ENCODE measurements at regions not wholly inside any gene's neighbourhood (a gene's known extent, or its start where the extent isn't known, plus 50 kb on each side); places are given as distances from the start of the nearest gene placed in this dataset.
"Not testable (repeated sequence)": the region's sequence is repeated elsewhere in the genome, so short reads cannot be mapped to it uniquely, and the experiment has no call there.

GRCh38 chr5:100252037-100252436, 283.1 kb upstream of the FAM174A start:
- H3K4me3 ChIP-seq: no peak overlapping the region
- H3K27ac ChIP-seq: no peak overlapping the region

DNA sequence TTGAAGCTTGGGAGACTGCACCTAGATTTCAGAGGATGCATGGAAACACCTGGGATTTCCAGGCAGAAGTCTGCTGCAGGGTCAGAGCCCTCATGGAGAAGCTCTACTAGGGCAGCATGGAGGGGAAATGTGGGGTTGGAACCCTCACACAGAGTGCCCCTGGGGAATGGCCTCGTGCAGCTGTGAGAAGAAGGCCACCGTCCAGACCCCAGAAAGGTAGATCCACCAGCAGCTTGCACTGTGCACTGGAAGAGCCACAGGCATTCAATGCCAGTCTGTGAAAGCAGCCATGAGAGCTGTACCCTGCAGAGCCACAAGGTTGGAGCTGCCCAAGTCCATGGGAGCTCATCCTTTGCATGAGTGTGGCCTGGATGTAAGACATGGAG, 285.3 kb upstream of the FAM174A start:
- H3K4me3 ChIP-seq: no peak overlapping the region
- H3K27ac ChIP-seq: no peak overlapping the region

GRCh38 chr5:100249211-100249883, 285.8 kb upstream of the FAM174A start:
- Histone ChIP-seq H3K27ac (no peak overlapping the region), H3K4me3 (no peak overlapping the region)

DNA sequence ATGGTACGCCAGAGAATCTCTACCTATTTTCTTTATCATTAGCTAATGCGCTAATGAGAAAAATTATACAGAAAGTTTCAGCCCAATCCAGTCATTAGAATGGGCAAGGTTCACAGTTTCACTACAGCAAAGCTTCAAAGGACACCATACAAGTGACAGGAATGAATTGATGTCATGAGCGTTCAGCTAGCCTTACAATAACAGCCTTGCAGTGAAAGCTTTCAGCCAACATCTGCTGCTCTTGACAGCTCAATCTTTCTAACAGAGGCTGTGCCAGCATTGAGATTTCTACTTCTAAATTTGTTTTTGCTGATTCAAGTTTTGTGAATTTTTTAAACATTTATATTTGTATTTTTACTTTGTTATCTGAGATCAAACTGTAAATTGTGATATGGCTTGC, 302.4 kb upstream of the FAM174A start:
- Histone ChIP-seq H3K27ac (no peak overlapping the region), H3K4me3 (no peak overlapping the region)

- no peak overlapping the region for H3K4me3 ChIP-seq
- H3K27ac ChIP-seq: no peak overlapping the region
Observed at GRCh38 chr5:100188778-100189177, 346.4 kb upstream of the FAM174A start.

GRCh38 chr5:100188339-100188738, 346.8 kb upstream of the FAM174A start:
- no peak overlapping the region for H3K4me3 ChIP-seq
- H3K27ac ChIP-seq: no peak overlapping the region

DNA sequence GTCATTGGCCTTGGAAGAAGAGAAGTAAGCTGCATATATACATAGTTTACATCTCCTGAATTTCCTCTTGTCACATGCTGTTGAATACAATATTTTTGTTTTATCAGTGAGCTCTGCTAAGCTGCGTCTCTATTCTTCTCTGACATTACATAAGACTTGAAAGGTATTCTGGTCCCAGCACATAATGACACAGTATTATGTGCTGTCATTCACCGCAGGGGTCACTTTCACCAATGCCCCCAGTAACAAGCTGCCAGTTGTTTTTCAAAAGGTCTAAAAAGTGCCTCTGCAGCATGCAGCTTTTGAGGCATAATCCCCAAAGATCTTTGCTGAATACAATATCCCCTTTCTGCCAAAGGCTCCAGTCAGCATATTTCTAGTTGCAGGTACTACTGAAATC, 349.0 kb upstream of the FAM174A start:
- H3K4me3 ChIP-seq: no peak overlapping the region
- H3K27ac ChIP-seq: no peak overlapping the region

DNA sequence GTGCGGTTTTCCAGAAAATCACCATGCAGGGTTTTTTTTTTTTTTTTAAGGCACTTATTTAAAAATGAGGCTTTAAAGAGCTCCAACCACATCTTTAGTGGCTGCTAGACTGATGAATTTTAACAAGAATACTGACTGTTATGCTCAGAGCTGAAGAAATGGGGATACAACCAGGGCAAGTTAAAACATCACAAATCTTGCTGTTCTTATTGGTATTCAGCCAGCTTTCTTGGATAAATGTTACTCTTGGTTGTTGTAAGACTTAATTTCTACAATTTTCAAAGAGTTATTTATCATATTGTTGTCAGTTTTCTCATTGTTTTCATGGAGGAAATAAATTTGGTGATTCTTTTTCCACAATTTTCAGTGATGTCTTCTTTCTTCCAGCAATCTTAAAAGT, 352.8 kb upstream of the FAM174A start:
- H3K27ac ChIP-seq: no peak overlapping the region
- no peak overlapping the region for H3K4me3 ChIP-seq

DNA sequence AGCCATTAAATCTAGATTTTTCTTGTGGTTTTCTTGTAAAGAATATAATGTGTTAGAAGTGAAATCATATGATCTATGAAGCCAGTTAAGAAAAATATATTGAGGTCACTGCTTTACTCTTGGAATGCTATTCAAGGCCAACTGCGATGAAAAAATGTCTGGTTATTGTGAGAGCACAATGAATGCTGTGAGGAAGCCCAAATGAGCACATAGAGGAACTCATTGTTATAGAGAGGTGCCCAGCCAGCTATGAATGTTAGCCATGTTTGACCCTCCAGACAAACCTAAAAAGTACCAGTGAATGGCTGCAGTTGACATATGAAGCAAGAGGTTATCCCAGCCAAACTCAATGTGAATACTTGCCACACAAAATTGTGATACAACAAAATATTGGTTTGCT, 359.8 kb upstream of the FAM174A start:
- H3K4me3 ChIP-seq: no peak overlapping the region

DNA sequence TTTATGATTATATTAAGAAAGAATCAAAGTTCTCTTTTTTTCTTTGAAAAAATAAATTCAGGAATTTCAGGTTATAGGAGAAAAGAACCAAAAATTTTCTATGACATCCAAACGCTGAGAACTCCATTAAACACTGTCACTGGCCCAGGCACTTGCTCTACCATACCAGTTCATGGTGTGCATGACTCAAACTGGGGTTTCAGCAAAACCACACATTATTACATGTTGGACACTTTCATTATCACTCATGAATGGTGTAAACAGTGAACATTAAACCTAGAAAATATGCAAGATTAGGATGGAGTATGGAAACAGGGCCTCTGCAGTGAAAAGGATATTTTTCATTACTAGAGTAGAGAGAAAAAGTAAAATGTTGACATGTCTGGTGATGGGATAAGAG, 369.9 kb upstream of the FAM174A start:
- Histone ChIP-seq H3K27ac (no peak overlapping the region), H3K4me3 (no peak overlapping the region)

More for the DNA sequence above, 359.8 kb upstream of the FAM174A start:
- H3K27ac ChIP-seq: no peak overlapping the region

DNA sequence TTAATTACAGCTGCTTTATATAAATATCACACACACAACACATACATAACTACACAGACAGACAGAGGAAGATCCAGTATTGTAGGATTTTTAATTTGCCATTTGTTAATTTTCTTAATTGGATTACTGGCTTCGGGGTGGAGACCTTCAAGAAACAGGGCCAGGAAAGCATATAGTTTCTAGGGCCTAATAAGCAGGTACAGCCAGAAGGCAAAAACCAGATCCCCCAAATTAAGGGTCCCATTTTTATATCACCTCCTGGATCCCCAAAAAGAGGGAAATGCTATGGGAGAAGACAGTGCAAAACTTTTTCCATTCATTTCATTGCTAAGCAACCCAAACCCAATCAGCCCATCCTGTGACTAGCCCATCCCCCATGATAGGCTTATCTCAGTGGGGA, 373.3 kb upstream of the FAM174A start:
- Histone ChIP-seq H3K4me3 (no peak overlapping the region), H3K27ac (no peak overlapping the region)

GRCh38 chr5:100157066-100157465, 378.1 kb upstream of the FAM174A start:
- H3K27ac ChIP-seq: no peak overlapping the region
- H3K4me3 ChIP-seq: no peak overlapping the region

DNA sequence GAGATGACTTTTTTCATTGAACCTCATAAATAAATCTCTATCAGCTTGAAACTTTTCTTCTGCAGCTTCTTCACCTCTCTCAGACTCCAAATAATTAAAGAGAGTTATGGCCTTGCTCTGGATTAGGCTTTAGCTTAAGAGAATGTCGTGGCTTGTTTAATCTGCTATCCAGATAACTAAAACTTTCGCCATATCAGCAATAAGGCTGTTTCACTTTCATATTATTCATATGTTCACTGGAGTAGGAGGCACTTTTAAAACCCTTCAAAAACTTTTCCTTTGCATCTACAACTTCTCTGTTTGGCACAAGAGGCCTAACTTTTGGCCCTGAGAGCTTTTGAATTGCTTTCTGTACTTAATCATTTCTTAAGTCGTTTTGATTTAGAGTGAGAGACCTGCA, 386.9 kb upstream of the FAM174A start:
- H3K27ac ChIP-seq: no peak overlapping the region
- H3K4me3 ChIP-seq: no peak overlapping the region

- no peak overlapping the region for H3K27ac ChIP-seq
- no peak overlapping the region for H3K4me3 ChIP-seq
Observed at GRCh38 chr5:100142607-100143006, 392.6 kb upstream of the FAM174A start.

GRCh38 chr5:100131161-100131560, 404.0 kb upstream of the FAM174A start:
- Histone ChIP-seq H3K4me3 (no peak overlapping the region), H3K27ac (no peak overlapping the region)

GRCh38 chr5:100130307-100130706, 404.9 kb upstream of the FAM174A start:
- H3K4me3 ChIP-seq: no peak overlapping the region
- H3K27ac ChIP-seq: no peak overlapping the region

- no peak overlapping the region for H3K27ac ChIP-seq
Observed at GRCh38 chr5:100119903-100120302, 415.3 kb upstream of the FAM174A start.

GRCh38 chr5:100110497-100110896, 424.7 kb upstream of the FAM174A start:
- Histone ChIP-seq H3K4me3 (no peak overlapping the region), H3K27ac (no peak overlapping the region)

More at GRCh38 chr5:100119903-100120302, 415.3 kb upstream of the FAM174A start:
- no peak overlapping the region for H3K4me3 ChIP-seq

DNA sequence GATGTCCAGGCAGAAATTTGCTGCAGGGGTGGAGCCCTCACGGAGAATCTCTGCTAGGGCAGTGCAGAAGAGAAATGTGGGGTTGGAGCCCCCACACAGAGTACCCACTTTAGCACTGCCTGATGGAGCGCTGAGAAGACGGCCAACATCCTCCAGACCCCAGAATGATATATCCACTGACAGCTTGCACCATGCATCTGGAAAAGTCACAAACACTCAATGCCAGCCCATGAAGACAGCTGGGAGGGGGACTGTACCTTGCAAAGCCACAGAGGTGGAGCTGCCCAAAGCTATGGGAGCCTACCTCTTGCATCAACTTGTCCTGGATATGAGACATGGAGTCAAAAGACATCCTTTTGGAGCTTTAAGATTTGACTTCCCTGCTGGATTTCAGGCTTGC, 426.3 kb upstream of the FAM174A start:
- Histone ChIP-seq H3K4me3 (no peak overlapping the region), H3K27ac (no peak overlapping the region)

- not testable (repeated sequence) for H3K4me3 ChIP-seq, H3K27ac ChIP-seq
Observed at GRCh38 chr5:100103592-100104119, 431.5 kb upstream of the FAM174A start.

DNA sequence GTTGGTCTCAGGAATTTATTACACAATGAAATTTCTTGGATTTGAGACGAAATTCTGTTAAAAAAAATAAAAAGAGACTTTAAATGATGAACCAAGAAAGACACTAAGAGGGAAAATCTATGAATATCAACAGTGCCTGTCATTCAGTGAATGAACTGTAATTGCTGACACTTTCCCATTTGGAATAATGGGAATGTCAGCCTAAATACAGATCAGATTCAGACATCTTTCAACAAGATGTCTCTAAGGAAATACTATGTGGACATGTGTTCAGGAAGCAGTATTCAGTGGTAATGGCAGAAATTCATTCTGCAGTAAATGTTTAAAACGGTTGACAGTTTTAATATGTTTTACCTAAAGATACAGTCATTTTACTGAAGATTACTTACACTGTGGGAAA, 433.7 kb upstream of the FAM174A start:
- H3K27ac ChIP-seq, H3K4me3 ChIP-seq: not testable (repeated sequence)

GRCh38 chr5:100096328-100096727, 438.8 kb upstream of the FAM174A start:
- not testable (repeated sequence) for H3K4me3 ChIP-seq, H3K27ac ChIP-seq

Data from skin epidermis (tissue), 12 donors.